Hematopoietic multipotent progenitor cell treated with erythropoietin and hydrocortisone succinate and interleukin-3 and kit ligand, for 17 days (in vitro differentiated cells): ENCODE measurements at regions not wholly inside any gene's neighbourhood (a gene's known extent, or its start where the extent isn't known, plus 50 kb on each side); places are given as distances from the start of the nearest gene placed in this dataset.

Experiments used
- DNase-seq: peaks from one replicate; pipeline ENCODE4 v3.0.0-alpha.2; 2015; ENCODE audit warnings: low spot score

- DNase-seq: peak; percentile 53
Measured at GRCh38 chrX:68588602-68589371, 58.7 kb upstream of the STARD8 start.

DNA sequence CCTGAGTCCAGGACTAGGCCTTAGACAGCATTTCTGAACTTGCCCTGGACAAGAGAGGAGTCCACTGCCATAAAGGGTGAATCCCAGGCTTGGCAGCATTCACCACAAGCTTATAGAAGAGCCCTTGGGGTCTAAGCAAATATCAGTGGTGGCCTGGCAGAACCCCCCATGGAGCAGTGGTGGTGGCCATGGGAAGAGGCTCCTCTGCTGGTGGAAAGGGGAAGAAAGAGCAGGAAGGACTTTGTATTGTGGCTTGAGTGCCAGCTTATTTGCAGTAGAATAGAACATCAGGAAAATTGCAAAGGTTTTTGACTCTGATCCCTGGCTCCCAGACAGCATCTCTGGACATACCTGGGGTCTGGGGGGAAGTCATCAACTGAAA lies 58.1 kb upstream of the STARD8 start:
- DNase-seq: no peak

DNA sequence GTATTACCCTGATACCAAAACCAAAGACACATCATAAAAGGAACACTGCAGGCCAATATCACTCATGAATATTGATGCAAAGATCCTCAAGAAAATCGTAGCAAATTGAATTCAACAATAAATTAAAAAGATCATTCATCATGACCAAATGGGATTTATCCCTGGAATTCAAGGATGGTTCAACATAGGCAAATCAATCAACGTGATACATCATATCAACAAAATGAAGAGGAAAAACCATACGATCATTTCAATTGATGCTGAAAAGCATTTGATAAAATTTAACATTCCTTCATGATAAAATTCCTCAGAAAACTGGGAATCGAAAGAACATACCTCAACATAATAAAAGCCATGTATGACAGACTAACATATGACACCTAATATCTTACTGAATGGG lies 52.7 kb upstream of the STARD8 start:
- no peak for DNase-seq

- no peak for DNase-seq
Measured at GRCh38 chrX:68596871-68597270, 50.6 kb upstream of the STARD8 start.
